ENCODE measurements at regions not wholly inside any gene's neighbourhood (a gene's known extent, or its start where the extent isn't known, plus 50 kb on each side); places are given as distances from the start of the nearest gene placed in this dataset.

DNA sequence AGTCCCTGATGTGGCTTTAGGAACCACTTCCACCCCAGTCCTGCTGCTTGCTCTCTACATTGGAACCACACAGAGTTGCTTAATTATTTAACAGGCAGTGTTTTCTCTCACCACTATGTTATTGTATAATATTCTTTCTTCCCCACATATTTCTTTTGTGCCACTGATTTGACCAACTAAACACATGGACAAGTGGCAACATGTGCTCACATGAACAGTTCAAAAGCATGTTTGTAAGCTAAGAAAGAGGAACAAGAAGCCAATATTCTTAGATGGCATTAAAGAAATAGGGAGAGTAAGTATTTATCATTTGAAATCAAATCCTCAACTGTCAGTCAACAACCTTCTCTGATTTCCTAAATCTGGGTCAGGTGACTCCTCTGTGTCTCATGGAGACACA is 409.6 kb downstream of the FBXO15 start:
- no peak for DNase-seq (ENCODE audit: low read depth, low spot score)

DNA sequence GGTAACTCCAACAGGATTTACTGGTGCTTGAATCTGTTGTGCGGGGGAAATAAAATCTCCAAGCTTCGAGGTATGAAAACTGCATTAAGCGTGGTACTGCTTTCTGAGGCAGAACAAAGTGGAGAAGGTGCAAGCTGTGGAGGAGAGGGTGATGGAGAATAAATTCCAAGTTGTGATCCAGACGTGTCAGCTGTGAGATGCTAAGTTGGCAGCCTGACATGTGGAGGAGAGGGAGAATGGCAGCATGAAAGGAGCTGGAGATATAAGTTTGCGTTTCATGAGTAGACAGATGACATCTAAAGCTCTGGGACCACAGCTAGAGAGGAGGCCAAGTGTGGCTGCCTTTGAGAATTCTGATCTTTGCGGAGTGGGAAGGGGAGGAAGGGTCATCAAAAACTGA is 411.8 kb downstream of the FBXO15 start:
- no peak for DNase-seq (ENCODE audit: low read depth, low spot score)

DNA sequence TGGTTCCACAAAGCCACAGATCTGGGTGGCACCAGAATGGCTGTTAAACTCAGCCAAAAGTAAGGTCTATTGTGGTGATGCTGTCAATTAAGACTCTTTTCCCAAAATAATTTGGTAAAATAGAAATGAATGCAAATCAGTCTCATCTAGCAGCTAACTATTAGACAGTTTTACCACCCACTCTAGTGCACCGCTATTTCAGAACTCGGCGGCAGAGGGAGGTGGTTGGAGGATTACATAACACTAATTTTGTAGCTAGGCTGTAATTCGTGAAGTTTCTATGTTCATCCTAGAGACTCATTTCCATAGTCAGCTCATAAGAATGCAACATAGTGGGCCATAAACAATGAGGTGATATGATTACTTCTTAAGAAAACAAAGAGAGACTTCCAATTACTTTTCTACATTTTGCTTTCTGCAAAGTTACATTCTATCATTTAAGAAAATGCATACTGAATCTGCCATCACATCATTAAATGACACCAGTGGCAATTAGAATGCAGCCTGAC is 413.8 kb downstream of the FBXO15 start:
- no peak for DNase-seq (ENCODE audit: low read depth, low spot score)

DNA sequence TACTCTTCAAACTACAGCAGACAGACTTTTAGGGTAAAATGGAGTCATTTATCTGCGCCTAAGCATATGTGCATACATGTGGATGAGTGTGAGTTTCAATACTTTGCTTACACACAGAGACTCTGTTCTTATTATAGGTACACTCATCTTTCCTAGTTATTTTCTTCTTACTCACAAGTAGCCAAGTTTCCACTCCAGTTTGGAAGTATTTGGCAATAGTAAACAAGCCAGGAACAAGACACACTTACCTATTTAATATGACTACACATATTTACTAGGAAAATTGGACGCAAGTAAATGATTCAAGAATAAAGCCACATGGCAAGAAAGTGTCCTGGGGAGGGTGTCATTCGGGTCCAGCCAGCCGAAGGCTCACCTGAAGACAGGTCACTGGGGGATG is 414.3 kb downstream of the FBXO15 start:
- no peak for DNase-seq (ENCODE audit: low read depth, low spot score)

DNA sequence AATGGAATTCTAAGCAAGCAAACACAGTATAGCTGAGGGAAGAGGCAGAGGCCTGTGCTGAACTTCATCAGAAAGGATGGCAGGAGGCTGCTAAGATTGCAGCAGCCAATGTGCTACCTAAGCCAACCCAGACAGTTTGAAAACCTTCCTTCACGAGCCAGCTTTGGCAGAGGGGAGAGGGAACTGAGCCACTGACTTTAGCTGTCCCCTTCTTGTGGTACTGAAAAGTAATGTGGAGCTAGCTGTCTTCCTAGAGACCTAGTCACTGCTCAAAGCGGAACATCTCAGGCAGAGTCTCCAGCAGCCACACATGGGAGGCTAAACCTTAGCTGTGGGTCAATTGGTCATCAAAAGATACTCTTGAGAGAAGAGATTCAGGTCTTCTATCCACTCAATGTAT is 419.0 kb downstream of the FBXO15 start:
- no peak for DNase-seq (ENCODE audit: low read depth, low spot score)

DNA sequence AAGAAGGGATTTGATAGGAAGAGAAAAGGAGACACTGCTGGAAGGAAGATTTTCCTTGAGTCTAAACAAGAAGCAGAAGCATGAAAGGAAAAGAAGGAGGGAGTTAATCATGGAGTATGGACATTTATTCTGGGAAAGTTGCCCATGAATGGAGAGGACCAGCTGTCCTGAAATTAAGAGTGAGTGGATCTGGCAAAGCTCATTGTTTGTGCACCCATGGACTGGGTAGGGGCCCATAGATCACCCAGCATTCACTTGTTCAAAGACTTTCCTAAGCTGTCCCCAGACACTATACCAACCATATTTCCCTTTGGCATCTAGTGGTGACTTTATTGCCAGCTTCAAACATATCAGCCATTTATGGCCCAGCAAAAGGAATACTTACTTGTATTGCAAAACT is 422.7 kb downstream of the FBXO15 start:
- no peak for DNase-seq (ENCODE audit: low read depth, low spot score)

DNA sequence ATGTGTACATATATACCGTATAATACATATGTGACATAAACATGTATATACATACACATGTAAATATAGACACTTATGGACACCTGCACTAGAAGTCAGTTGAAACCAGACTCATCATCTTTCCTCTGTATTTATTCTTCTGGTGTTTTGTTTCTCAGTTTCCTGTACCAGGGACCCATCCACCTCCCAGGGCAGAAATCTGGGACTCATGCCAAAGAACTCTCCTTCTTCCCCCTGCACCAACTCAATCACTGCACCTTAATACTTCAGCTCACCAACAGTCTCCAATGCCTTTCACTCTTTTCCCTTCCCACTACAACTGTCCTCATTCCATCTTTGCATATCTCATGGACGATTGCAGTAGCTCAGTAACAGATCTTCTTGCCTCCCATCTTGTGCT is 428.0 kb downstream of the FBXO15 start:
- DNase-seq (ENCODE audit: low read depth, low spot score) = no peak

DNA sequence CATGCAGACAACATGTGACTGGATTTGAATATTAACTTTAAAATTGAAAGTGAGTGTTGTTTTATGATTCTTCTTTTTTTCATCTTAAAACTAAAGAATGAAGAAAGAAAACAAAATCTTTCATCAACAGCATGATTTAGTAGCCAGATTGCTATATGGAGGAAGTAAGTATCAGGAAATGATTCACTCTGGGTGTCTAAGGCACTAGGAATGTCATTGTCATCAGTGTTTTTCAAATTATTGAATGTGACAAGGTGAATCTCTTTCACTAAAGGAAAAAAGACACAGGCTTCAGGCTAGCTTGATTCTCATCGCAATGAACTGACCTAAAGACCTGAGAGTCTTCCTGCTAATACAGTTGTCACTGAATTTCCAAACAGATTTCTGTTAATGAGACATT is 430.1 kb downstream of the FBXO15 start:
- DNase-seq (ENCODE audit: low read depth, low spot score) = no peak

DNA sequence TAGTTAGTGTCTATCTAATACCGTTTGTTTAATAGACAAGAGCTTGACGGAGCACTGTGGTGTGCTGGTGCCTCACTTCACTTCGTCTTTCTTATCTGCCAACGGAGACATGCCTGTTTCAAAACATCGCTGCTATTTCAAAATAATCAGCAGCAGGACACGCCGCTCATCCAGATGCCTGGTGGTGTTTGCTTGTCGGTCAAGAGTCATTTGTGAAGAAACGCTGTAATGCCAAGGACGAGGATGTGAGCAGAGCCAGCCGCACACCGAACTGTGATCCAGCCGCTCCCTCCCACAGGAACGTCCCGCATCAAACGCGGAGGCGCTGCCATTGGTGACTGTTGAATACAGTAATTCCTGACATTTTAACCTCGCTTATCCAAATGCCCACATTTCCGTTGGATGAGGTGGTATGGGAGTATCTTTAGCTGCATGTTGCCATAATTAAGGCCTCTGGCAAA is 432.4 kb downstream of the FBXO15 start:
- DNase-seq (ENCODE audit: low read depth, low spot score) = no peak

DNA sequence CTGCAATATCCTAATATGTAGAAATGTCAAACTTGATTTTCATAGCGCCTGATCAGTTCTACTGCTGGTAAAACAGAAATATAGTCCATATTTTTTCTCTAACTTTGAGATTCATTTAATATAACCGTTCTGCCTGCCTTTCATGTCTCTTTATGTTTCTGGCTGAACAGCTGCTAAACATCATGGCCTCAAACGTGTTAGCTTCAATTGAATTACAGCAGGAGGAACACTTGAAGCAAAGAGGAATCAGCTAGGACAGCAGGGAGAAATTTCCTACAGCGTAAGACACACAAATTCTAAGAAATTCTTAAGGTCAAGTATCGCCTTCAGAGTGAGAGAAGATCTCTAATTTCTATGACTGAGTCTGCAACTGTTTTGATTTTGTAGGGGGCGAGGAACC is 433.2 kb downstream of the FBXO15 start:
- no peak for DNase-seq (ENCODE audit: low read depth, low spot score)

DNA sequence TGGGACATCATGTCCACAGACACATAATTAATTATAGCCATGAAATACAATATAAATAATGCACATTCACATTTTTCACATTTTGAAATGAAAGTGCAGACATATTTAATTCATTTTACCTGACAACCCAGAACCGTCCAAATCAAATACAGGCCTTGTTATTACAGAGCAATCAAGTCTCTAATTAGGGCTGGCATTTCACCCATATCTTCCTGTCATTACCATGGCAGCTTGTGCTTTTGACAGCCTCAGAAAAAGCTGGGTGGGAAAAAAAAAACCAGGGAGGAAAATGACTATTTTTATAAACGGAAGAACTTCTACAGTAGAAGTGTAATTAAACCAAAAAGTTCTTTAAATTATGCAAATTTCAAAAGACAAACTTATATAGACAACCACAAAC is 436.4 kb downstream of the FBXO15 start:
- no peak for DNase-seq (ENCODE audit: low read depth, low spot score)

DNA sequence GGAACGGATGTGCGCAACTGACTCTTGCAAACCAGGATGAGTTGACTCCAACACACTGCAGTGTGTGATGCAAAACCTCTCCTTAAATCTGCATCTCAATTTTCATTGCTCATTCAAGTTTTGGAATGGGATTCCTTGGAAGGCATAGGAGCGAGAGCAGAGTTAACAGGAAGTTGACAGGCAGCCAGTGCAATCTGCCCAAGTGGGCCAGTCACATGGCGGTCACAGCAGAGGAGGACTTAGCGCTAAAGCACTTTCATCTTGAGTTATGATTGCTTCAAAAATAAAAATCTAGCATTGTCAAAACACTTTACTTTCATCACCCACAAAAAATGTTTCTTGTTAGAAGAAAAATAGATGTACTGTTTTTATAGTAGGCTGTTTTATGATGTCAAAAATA is 439.0 kb downstream of the FBXO15 start:
- DNase-seq (ENCODE audit: low read depth, low spot score) = no peak

DNA sequence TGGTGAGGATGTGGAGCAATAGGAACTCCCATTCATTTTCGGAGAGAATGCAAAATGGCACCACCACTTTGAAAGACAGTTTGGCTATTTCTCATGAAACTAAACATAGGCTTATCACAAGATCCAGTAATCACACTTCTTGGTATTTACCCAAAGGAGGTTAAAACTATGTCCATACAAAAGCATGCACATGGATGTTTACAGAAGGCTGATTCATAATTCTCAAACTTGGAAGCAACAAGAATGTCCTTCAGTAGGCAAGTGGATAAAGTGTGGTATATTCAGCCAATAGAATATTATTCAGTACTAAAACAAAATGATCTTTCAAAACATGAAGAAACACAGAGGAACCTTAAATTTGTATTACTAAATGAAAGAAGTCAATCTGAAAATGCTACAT is 440.6 kb downstream of the FBXO15 start:
- DNase-seq (ENCODE audit: low read depth, low spot score) = no peak

DNA sequence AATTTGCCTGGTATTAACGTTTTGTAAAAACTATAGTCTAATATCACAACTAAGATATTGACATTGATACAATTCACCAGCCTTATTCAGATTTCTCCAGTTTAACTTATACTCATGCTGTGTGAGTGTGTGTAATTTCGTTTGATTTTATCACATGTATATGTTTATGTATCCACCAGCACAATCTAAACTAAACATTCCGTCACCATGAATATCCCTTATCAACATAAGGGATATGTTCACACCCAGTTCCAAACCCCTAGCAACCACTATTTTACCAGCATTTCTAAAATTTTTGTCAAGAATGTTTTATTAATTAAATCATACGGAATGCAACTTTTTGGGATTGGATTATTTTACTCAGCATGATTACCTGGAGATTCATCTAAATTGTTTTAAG is 450.3 kb downstream of the FBXO15 start:
- no peak for DNase-seq (ENCODE audit: low read depth, low spot score)

DNA sequence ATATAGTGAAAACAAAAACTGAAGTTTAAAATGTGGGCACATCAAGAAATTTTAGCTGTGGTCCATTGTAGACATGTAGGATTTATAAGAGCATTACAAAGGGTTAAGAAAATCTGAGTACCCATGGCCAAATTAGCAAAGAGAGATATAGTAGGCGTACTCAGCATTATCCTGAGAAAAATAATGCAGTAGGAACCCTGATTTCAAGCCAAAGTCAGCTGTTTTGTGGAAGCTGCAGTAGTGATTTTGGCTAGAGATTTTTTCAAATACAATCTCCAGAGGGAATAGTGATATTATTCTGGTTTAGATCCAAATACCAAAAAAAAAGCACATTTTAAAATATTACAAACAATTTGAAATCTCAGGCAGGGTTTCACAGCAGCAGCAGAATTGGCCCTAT is 450.9 kb downstream of the FBXO15 start:
- DNase-seq (ENCODE audit: low read depth, low spot score) = no peak

DNA sequence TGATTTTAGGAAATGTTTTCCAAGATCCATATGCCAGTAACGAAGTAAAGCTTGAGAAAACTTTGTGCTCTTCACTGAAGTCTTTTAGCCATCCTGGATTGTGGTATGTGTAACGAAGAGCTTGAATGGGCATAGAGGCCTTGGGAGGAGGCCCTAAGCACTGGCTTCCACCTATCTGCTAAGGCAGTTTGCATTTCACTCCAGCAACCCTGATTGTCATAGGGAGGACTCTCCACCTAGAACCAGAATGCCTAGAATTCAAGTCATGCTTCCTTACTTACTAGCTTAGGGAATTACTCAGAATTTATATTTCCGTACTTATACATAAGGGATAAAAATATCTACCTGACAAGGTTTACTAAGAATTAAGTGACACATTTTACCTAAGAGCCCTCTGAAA is 451.5 kb downstream of the FBXO15 start:
- no peak for DNase-seq (ENCODE audit: low read depth, low spot score)

DNA sequence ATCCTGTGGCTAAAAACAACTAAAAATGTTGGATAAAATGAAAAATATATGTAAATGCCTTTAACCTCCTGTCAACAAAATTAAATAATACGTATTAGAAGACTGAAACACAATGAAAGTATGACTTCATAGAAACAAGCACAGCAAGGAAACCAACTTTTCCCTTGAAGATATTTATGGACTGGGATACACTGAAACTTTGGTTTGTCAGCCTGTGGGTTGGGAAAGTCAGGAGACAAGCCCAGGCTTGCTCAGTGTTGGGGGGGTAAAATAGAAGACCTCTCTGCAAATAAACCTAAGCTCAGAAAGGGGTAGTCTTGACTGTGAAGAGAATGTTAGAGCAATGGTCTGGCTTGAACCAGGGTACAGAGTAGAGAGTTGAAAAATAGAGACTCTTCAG is 454.5 kb downstream of the FBXO15 start:
- DNase-seq (ENCODE audit: low read depth, low spot score) = no peak

DNA sequence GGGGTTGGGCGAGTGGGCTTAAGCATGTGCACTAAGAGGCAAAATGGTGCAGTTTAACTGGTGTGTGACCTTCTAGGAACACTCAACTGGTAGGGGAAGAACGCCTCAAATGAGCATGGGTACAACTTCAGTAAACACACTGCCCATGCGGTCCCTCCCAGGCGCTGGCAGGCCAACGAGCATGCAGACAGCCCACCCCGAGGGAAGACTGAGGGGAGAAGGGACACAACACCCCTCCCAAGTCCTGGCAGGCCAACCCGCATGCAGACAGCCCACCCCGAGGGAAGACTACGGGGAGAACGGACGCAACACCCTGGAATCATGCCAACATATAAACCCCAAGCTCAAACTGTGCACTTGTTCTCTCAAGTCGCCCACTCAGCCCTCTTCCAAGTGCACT is 456.0 kb downstream of the FBXO15 start:
- DNase-seq (ENCODE audit: low read depth, low spot score) = no peak

DNA sequence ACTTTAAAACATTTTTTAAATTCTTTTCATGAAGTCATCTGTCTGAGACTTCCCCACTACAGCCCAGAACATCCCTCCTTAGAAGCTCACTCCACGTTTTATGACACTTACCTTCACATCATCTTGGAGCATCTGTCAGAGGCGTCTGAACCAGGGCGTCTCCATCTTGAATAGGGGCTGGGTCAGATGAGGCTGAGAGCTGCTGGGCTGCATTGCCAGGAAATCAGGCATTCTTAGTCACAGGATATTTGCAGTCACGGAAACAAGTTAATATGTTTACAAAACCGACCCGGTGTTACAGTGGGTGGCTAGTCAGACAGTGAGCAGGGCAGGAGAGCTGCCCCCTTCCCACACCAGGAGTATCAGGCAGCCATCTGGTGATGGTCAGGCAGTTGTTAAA is 456.5 kb downstream of the FBXO15 start:
- no peak for DNase-seq (ENCODE audit: low read depth, low spot score)

DNA sequence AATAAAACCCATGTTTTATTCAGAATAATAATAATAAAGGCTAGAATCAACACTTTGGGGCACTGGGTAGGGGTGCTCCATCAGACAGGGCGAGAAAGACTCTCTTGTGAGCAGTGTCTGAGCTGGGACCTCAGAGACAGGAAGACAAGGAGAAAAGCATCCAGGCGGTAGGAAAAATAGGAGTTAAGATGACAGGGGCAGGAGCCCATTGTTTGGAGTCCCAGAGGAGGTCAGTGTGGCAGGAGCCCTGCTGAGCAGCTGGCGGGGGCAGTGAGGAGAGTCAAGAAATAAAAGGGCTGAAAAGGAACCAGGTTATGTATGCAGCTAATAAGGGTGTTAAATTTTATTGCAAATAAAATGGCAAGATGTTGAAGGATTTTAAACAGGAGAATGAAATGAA is 457.4 kb downstream of the FBXO15 start:
- no peak for DNase-seq (ENCODE audit: low read depth, low spot score)

DNA sequence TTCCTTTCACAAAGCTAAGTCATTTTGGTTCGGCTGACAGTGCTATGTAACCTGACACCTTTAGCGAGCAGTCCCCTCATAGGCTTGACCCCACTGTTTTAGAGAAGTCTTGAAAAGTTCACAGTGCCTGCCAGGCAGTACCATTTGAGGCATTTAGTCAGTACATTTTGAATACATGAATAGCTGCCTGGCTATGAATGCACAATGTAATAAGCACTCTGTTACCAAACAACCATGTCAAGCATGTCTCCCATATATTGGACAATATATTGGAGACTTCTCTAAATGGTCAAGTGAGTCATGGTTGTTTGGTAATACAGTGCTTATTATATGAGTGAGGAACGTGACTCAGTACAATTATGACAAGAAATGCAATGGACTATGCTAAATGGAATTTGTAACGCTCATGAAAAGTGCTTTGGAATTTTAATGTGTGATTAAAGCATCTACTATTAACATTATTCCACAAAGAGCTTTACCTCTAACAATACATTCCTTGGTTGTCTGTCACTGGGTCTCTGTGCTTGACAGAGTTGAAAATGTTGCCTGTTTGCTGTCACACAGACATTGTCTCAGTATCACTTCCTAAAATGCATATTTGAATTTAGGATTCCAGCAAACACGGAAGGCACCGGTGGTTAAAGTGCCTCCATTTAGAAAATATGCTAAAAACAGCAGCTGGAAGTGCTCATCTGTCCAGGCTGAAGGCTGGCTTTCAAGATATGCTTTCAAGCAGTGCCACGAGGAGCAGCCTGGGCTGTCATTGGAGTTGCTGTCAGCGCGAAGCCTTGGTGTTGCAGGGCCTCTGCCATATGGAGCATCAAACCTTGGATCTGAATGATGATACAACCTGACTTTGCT is 458.6 kb downstream of the FBXO15 start:
- DNase-seq (ENCODE audit: low read depth, low spot score) = no peak

DNA sequence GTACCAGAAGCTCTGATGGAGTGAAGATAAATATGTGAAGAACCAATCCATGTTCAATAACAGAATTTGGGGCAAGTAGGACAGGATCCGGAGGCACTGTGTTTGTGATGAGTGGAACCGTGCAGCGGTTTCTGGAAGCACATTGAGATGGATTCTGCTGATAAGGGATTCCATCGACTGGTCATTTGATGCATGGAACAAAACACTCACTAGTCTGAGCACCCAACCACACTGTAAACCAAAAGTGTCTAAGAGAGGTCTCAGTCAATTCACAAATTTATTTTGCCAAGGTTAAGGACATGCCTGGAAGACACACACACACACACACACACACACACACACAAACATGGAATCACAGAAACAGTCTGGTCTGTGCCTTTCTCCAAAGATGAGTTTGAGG is 459.5 kb downstream of the FBXO15 start:
- no peak for DNase-seq (ENCODE audit: low read depth, low spot score)

DNA sequence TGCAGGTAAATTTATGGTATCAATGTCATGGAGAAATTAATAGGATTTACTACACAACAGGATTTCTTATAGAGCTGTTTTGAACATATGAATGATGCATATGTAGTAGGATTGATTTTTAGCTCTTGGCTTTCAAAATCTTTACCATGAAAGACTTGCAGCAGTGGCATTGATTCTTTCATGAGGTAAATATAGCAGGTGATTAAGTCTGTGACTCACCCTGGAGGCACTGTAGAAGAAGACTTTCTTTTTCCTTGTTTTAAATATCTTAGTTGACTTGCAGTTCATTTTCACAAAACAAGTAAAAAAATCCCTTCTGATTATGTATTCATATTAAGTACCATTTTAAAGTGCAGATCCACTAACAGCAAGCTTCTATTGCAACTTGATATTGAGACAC is 463.0 kb downstream of the FBXO15 start:
- no peak for DNase-seq (ENCODE audit: low read depth, low spot score)

All from activated naive CD8-positive, alpha-beta T cell treated with anti-CD3 and anti-CD28 coated beads, Interleukin-2, amount 50 U/mL, for 16 hours (primary cell).